Keratinocyte (primary cell): ENCODE measurements at regions not wholly inside any gene's neighbourhood (a gene's known extent, or its start where the extent isn't known, plus 50 kb on each side); places are given as distances from the start of the nearest gene placed in this dataset.
"Not testable (repeated sequence)": the region's sequence is repeated elsewhere in the genome, so short reads cannot be mapped to it uniquely, and the experiment has no call there.

Experiments
- DNase-seq: peaks from one replicate; pipeline ENCODE4 v3.0.0-alpha.2; 2011; ENCODE audit warnings: low read depth, missing footprints, low spot score
- FAIRE-seq: peaks from 2 replicates; lab custom pipeline; 2011; peaks lifted over from hg19 to GRCh38; lab: Jason Lieb, UNC
- H2AFZ ChIP-seq: 2 replicates; pipeline ENCODE4 v1.6.0; 2012; ENCODE audit warnings: low read length, control low read depth, inconsistent platforms; ENCODE audit not compliant: control insufficient read depth
- H3K27ac ChIP-seq: 2 replicates; pipeline ENCODE4 v1.5.1; 2011; ENCODE audit warnings: low read length; ENCODE audit not compliant: control insufficient read depth, insufficient read depth
- H3K27me3 ChIP-seq: 3 replicates; pipeline ENCODE4 v1.6.0; 2011; ENCODE audit warnings: low read length; ENCODE audit not compliant: control insufficient read depth, insufficient read depth; ENCODE audit errors: extremely low read depth
- H3K36me3 ChIP-seq, 2 experiments: 2 replicates in 1 of 2; 3 replicates in 1 of 2; pipeline ENCODE4 v1.5.1; 2011; ENCODE audit warnings: low read length in 2 of 2, mild to moderate bottlenecking in 1 of 2; ENCODE audit not compliant: control insufficient read depth in 2 of 2, insufficient read depth in 2 of 2; ENCODE audit errors: extremely low read depth in 1 of 2
- H3K4me1 ChIP-seq: 3 replicates; pipeline ENCODE4 v1.5.1; 2011; ENCODE audit warnings: low read length; ENCODE audit not compliant: control insufficient read depth, insufficient read depth; ENCODE audit errors: extremely low read depth
- H3K4me2 ChIP-seq: 3 replicates; pipeline ENCODE4 v1.6.0; 2011; ENCODE audit warnings: low read depth, low read length; ENCODE audit not compliant: control insufficient read depth, insufficient read depth; ENCODE audit errors: extremely low read depth
- H3K4me3 ChIP-seq, 3 experiments: fragments of 200-600 bp in 1 of 3; sonication (generic) in 1 of 3; 2 replicates in 2 of 3; 3 replicates in 1 of 3; pipeline ENCODE4 v1.5.1; 2011 to 2016; ENCODE audit warnings: low read length in 3 of 3, mild to moderate bottlenecking in 3 of 3, control low read depth in 2 of 3, inconsistent platforms in 1 of 3, low read depth in 1 of 3, mixed read lengths in 1 of 3, mixed run types in 1 of 3, moderate library complexity in 1 of 3; ENCODE audit not compliant: control insufficient read depth in 2 of 3, insufficient read depth in 2 of 3; ENCODE audit errors: extremely low read depth in 1 of 3
- H3K79me2 ChIP-seq: 2 replicates; pipeline ENCODE4 v1.6.0; 2012; ENCODE audit warnings: low read length; ENCODE audit not compliant: control insufficient read depth, insufficient read depth
- H3K9ac ChIP-seq: 3 replicates; pipeline ENCODE4 v1.6.0; 2011; ENCODE audit warnings: low read length; ENCODE audit not compliant: control insufficient read depth, insufficient read depth; ENCODE audit errors: extremely low read depth
- H3K9me1 ChIP-seq: 3 replicates; pipeline ENCODE4 v1.6.0; 2011; ENCODE audit warnings: low read length; ENCODE audit not compliant: control insufficient read depth, insufficient read depth; ENCODE audit errors: extremely low read depth
- H3K9me3 ChIP-seq: 2 replicates; pipeline ENCODE4 v1.5.1; 2012; ENCODE audit warnings: low read depth, low read length; ENCODE audit not compliant: control insufficient read depth
- H4K20me1 ChIP-seq: 3 replicates; pipeline ENCODE4 v1.6.0; 2011; ENCODE audit warnings: low read length; ENCODE audit not compliant: control insufficient read depth, insufficient read depth; ENCODE audit errors: extremely low read depth
- CTCF ChIP-seq, 3 experiments: IDR thresholded peaks in 1 of 3; conservative IDR thresholded peaks in 1 of 3; optimal IDR thresholded peaks in 1 of 3; 2 replicates in 2 of 3; 3 replicates in 1 of 3; pipeline versions ENCODE3 to v1.5.1; 2011; ENCODE audit warnings: low read length in 3 of 3, mild to moderate bottlenecking in 3 of 3, moderate library complexity in 2 of 3, control low read depth in 1 of 3, inconsistent platforms in 1 of 3; ENCODE audit not compliant: insufficient read depth in 2 of 3; ENCODE audit errors: extremely low read depth in 1 of 3
- EZH2 ChIP-seq: IDR thresholded peaks from one replicate; pipeline ENCODE4 v1.6.1; 2012; ENCODE audit warnings: inconsistent platforms, mild to moderate bottlenecking, low read length, moderate library complexity
- dilution Hi-C: fragments of 300-500 bp; cut with MboI; formaldehyde crosslinking; loops from one replicate; pipeline ENCODE4 v1.7.0; 2020; ENCODE audit warnings: low sequenced_read_pairs; ENCODE audit not compliant: extremely low pct_ligation_motif_present

- Histone ChIP-seq H3K27me3 (peaks cover 4% of the 10 kb centered on the region), H3K27ac (no peak overlapping the region), H3K9me3 (no peaks in the 10 kb centered on the region), H3K9ac (no peak overlapping the region), H4K20me1 (no peaks in the 10 kb centered on the region), H3K4me1 (no peaks in the 10 kb centered on the region), H3K4me3 (no peak overlapping the region), H2AFZ (no peak overlapping the region), H3K36me3 (no peaks in the 10 kb centered on the region), H3K4me2 (no peak overlapping the region), H3K9me1 (no peaks in the 10 kb centered on the region), H3K79me2 (no peaks in the 10 kb centered on the region)
- no peak for TF ChIP-seq CTCF (optimal IDR thresholded peaks at IDR 0.05 in 1 of 3, IDR thresholded peaks at IDR 0.05 in 1 of 3, conservative IDR thresholded peaks at IDR 0.05 in 1 of 3; ENCODE audit: extremely low read depth in 1 of 3, insufficient read depth in 2 of 3, low read length in 3 of 3)
- no peak for TF ChIP-seq EZH2
- dilution Hi-C loops: no loop called here
- FAIRE-seq: no peak
- DNase-seq: no peak
Measured at GRCh38 chr20:48024539-48024938, 239.3 kb upstream of the SULF2 start.

GRCh38 chr20:48020696-48021095 lies 235.4 kb upstream of the SULF2 start:
- H3K36me3 ChIP-seq, H4K20me1 ChIP-seq, H3K4me3 ChIP-seq, H3K4me1 ChIP-seq, DNase-seq, H3K27ac ChIP-seq, FAIRE-seq, H3K4me2 ChIP-seq, H3K9me3 ChIP-seq, H3K9me1 ChIP-seq, H3K9ac ChIP-seq, H3K79me2 ChIP-seq, H2AFZ ChIP-seq, dilution Hi-C loops, H3K27me3 ChIP-seq: not testable (repeated sequence)

GRCh38 chr20:48019940-48020339 lies 234.7 kb upstream of the SULF2 start:
- FAIRE-seq (no peak), DNase-seq (no peak)
- H3K27me3 ChIP-seq: peaks cover 2% of the 10 kb centered on the region
- no peaks in the 10 kb centered on the region for H3K9me3 ChIP-seq
- no peak overlapping the region for H3K9ac ChIP-seq
- H4K20me1 ChIP-seq: no peaks in the 10 kb centered on the region
- H3K4me2 ChIP-seq: no peak overlapping the region
- dilution Hi-C loops: loop anchor here (10.0 kb wide), 1 partner anchor 275 kb away; no protein-coding TSS in a partner anchor
- no peak overlapping the region for H3K4me3 ChIP-seq
- H3K36me3 ChIP-seq: no peaks in the 10 kb centered on the region
- no peak overlapping the region for H3K27ac ChIP-seq
- no peaks in the 10 kb centered on the region for H3K9me1 ChIP-seq
- H2AFZ ChIP-seq: no peak overlapping the region
- H3K4me1 ChIP-seq: no peaks in the 10 kb centered on the region
- H3K79me2 ChIP-seq: no peaks in the 10 kb centered on the region
- TF ChIP-seq CTCF (optimal IDR thresholded peaks at IDR 0.05 in 1 of 3, IDR thresholded peaks at IDR 0.05 in 1 of 3, conservative IDR thresholded peaks at IDR 0.05 in 1 of 3; ENCODE audit: extremely low read depth in 1 of 3, insufficient read depth in 2 of 3, low read length in 3 of 3) (no peak), EZH2 (no peak)
